ENCODE measurements at regions not wholly inside any gene's neighbourhood (a gene's known extent, or its start where the extent isn't known, plus 50 kb on each side); places are given as distances from the start of the nearest gene placed in this dataset.

GRCh38 chr2:192354512-192355244, 159.9 kb upstream of the TMEFF2 start:
- no peak for TF ChIP-seq CTCF (IDR thresholded peaks at IDR 0.05)
- no peak overlapping the region for H3K27ac ChIP-seq
- no peaks in the 10 kb centered on the region for H3K4me1 ChIP-seq
- H3K36me3 ChIP-seq = no peaks in the 10 kb centered on the region
- no peak for ATAC-seq
- no peaks in the 10 kb centered on the region for H3K27me3 ChIP-seq
- no peak overlapping the region for H3K4me3 ChIP-seq
- no peak for DNase-seq
- H3K9me3 ChIP-seq = no peaks in the 10 kb centered on the region
- intact Hi-C loops (cut with DNase I) = no loop called here

GRCh38 chr2:192347542-192347941, 152.8 kb upstream of the TMEFF2 start:
- intact Hi-C loops (cut with DNase I) = no loop called here
- no peak for ATAC-seq

GRCh38 chr2:192345287-192345686, 150.6 kb upstream of the TMEFF2 start:
- DNase-seq (no peak), ATAC-seq (no peak)
- Histone ChIP-seq H3K36me3 (no peaks in the 10 kb centered on the region), H3K4me1 (no peaks in the 10 kb centered on the region), H3K27ac (no peak overlapping the region), H3K4me3 (no peak overlapping the region), H3K9me3 (peaks cover 0 to 6% of the 10 kb centered on the region in 2 donors), H3K27me3 (no peaks in the 10 kb centered on the region)
- no peak for TF ChIP-seq CTCF (IDR thresholded peaks at IDR 0.05)
- intact Hi-C loops (cut with DNase I) = no loop called here

More at GRCh38 chr2:192347542-192347941, 152.8 kb upstream of the TMEFF2 start:
- Histone ChIP-seq H3K27me3 (no peaks in the 10 kb centered on the region), H3K4me3 (no peak overlapping the region), H3K36me3 (no peaks in the 10 kb centered on the region), H3K27ac (no peak overlapping the region), H3K4me1 (no peaks in the 10 kb centered on the region), H3K9me3 (peaks cover 0 to 6% of the 10 kb centered on the region in 2 donors)
- TF ChIP-seq CTCF (IDR thresholded peaks at IDR 0.05) = no peak
- DNase-seq = no peak

- no peak for TF ChIP-seq CTCF (IDR thresholded peaks at IDR 0.05)
- no peak for DNase-seq
- H3K9me3 ChIP-seq = no peaks in the 10 kb centered on the region
Observed at GRCh38 chr2:192333642-192334041, 138.9 kb upstream of the TMEFF2 start.

GRCh38 chr2:192328297-192328696, 133.6 kb upstream of the TMEFF2 start:
- DNase-seq (no peak), ATAC-seq (no peak)
- Histone ChIP-seq H3K36me3 (no peaks in the 10 kb centered on the region), H3K4me3 (no peak overlapping the region), H3K9me3 (no peaks in the 10 kb centered on the region), H3K4me1 (no peaks in the 10 kb centered on the region), H3K27me3 (no peaks in the 10 kb centered on the region), H3K27ac (no peak overlapping the region)
- intact Hi-C loops (cut with DNase I) = no loop called here
- TF ChIP-seq CTCF (IDR thresholded peaks at IDR 0.05) = no peak

More at GRCh38 chr2:192333642-192334041, 138.9 kb upstream of the TMEFF2 start:
- Histone ChIP-seq H3K27ac (no peak overlapping the region), H3K4me1 (no peaks in the 10 kb centered on the region), H3K36me3 (no peaks in the 10 kb centered on the region), H3K4me3 (no peak overlapping the region), H3K27me3 (no peaks in the 10 kb centered on the region)
- intact Hi-C loops (cut with DNase I) = no loop called here
- ATAC-seq = no peak

Measured in left lung (tissue), 4 donors.